Psoas muscle (tissue), 7 donors: ENCODE measurements at regions not wholly inside any gene's neighbourhood (a gene's known extent, or its start where the extent isn't known, plus 50 kb on each side); places are given as distances from the start of the nearest gene placed in this dataset.

ENCODE experiments used
- ATAC-seq, 4 donors: fragments of 200-7000 bp; cut with Tn5 transposase; one replicate each; pipeline ENCODE4 v1.9.1; 2020; ENCODE audit warnings: moderate library complexity in 3 of 4, mild to moderate bottlenecking in 2 of 4
- DNase-seq, 2 donors: peaks; one replicate each; pipeline ENCODE4 v3.0.0-alpha.2; 2020
- H3K27ac ChIP-seq: fragments of 200-600 bp; one replicate; pipeline ENCODE4 v1.8.0; 2022
- H3K27me3 ChIP-seq, 3 donors: fragments of 200-600 bp in 1 of 3; one replicate each; pipeline versions ENCODE4 v1.6.1 to v1.8.0; 2013 to 2022; ENCODE audit warnings: low read length in 2 of 3, mild to moderate bottlenecking in 2 of 3, moderate library complexity in 1 of 3; ENCODE audit not compliant: insufficient read depth in 3 of 3
- H3K36me3 ChIP-seq, 2 donors: fragments of 200-600 bp in 1 of 2; one replicate each; pipeline versions ENCODE4 v1.6.1 to v1.8.0; 2013 to 2022; ENCODE audit warnings: low read depth in 1 of 2, mild to moderate bottlenecking in 1 of 2, moderate library complexity in 1 of 2; ENCODE audit not compliant: insufficient read depth in 1 of 2
- H3K4me1 ChIP-seq: fragments of 200-600 bp; one replicate; pipeline ENCODE4 v1.8.0; 2022
- H3K4me3 ChIP-seq: fragments of 200-600 bp; one replicate; pipeline ENCODE4 v1.8.0; 2022; ENCODE audit warnings: mild to moderate bottlenecking
- H3K9me3 ChIP-seq: fragments of 200-600 bp; one replicate; pipeline ENCODE4 v1.8.0; 2022
- CTCF ChIP-seq: fragments of 200-600 bp; IDR thresholded peaks from one replicate; pipeline ENCODE4 v1.8.0; 2022; ENCODE audit warnings: antibody characterized with exemption
- WGBS, 3 donors: extraction: QIAGEN DNeasy Blood & Tissue Kit; methylation state at CpG; one replicate each; pipeline versions ENCODE4 v1.1.6 to v1.1.7; 2013; 5-methylcytosine and 5-hydroxymethylcytosine counted together
- intact Hi-C, 2 donors: fragments of 100-400 bp; cut with DNase I; formaldehyde crosslinking; loops; one replicate each; pipeline versions ENCODE4 v1.11.0 to v1.14.2; 2022
- donor health status: healthy with polysubstance abuse.
- donor health status: DM: no; HTN: no; CAD: no; lungs with moderate emphysema.
- donor health status: Bipolar disorder and iron deficiency.
- donor health status: healthy.
- donor health status: DM: yes; HTN: yes; CAD: no.
- donor health status: DM: no; HTN: no; CAD: no.
- donor health status: DM: yes; HTN: yes; CAD: no.

- no peak for DNase-seq
- Histone ChIP-seq H3K27ac (no peak overlapping the region), H3K9me3 (no peaks in the 10 kb centered on the region), H3K27me3 (peaks cover 0 to 6% (median 0%) of the 10 kb centered on the region in 3 donors), H3K36me3 (no peaks in the 10 kb centered on the region), H3K4me3 (no peak overlapping the region), H3K4me1 (no peaks in the 10 kb centered on the region)
- TF ChIP-seq CTCF = no peak
- no peak for ATAC-seq
- intact Hi-C loops = no loop called here
- 63 to 69% (median 66%) methylated on average over 4 of the region's 4 CpGs for WGBS, 3 donors
These were observed 97.3 kb downstream of the RTP4 start for GRCh38 chr3:187465503-187465902.

- no peak for DNase-seq
- ATAC-seq = no peak
- Histone ChIP-seq H3K27ac (no peak overlapping the region), H3K9me3 (no peaks in the 10 kb centered on the region), H3K4me3 (no peak overlapping the region), H3K4me1 (no peaks in the 10 kb centered on the region), H3K36me3 (no peaks in the 10 kb centered on the region), H3K27me3 (peaks cover 0 to 6% (median 0%) of the 10 kb centered on the region in 3 donors)
- 93 to 98% (median 94%) methylated on average over 4 of the region's 4 CpGs for WGBS, 3 donors
- no peak for TF ChIP-seq CTCF
- intact Hi-C loops = no loop called here
These were observed 96.5 kb downstream of the RTP4 start for GRCh38 chr3:187464682-187465081.

- peaks cover 0 to 6% (median 0%) of the 10 kb centered on the region in 3 donors for H3K27me3 ChIP-seq
- no peak overlapping the region for H3K4me3 ChIP-seq
- intact Hi-C loops = no loop called here
- TF ChIP-seq CTCF = no peak
- H3K4me1 ChIP-seq = no peaks in the 10 kb centered on the region
- no peaks in the 10 kb centered on the region for H3K9me3 ChIP-seq
- H3K36me3 ChIP-seq = no peaks in the 10 kb centered on the region
- ATAC-seq (no peak), DNase-seq (no peak)
- H3K27ac ChIP-seq = no peak overlapping the region
- 76 to 87% (median 77%) methylated on average over 2 of the region's 2 CpGs for WGBS, 3 donors
These were observed 90.7 kb downstream of the RTP4 start for GRCh38 chr3:187458921-187459320.

- no peaks in the 10 kb centered on the region for H3K36me3 ChIP-seq
- no peaks in the 10 kb centered on the region for H3K9me3 ChIP-seq
- intact Hi-C loops = no loop called here
- H3K4me3 ChIP-seq = no peak overlapping the region
- no peak for DNase-seq
- 80 to 90% (median 85%) methylated on average over 2 of the region's 2 CpGs for WGBS, 3 donors
- no peaks in the 10 kb centered on the region for H3K4me1 ChIP-seq
- no peak for TF ChIP-seq CTCF
- H3K27ac ChIP-seq = no peak overlapping the region
- peaks cover 0 to 6% (median 0%) of the 10 kb centered on the region in 3 donors for H3K27me3 ChIP-seq
- ATAC-seq = no peak
These were observed 90.2 kb downstream of the RTP4 start for GRCh38 chr3:187458383-187458782.

- WGBS, 3 donors = 0 to 9% (median 5%) methylated on average over 1 of the region's 1 CpG
- Histone ChIP-seq H3K4me1 (no peaks in the 10 kb centered on the region), H3K27me3 (no peaks in the 10 kb centered on the region), H3K4me3 (no peak overlapping the region), H3K36me3 (no peaks in the 10 kb centered on the region), H3K9me3 (no peaks in the 10 kb centered on the region), H3K27ac (no peak overlapping the region)
- no peak for ATAC-seq
- no peak for TF ChIP-seq CTCF
- intact Hi-C loops = no loop called here
- peak; percentile 21 to 59 for DNase-seq
These were observed 88.1 kb downstream of the RTP4 start for GRCh38 chr3:187456250-187456649.
